GM21786 (cell line): ENCODE measurements at regions not wholly inside any gene's neighbourhood (a gene's known extent, or its start where the extent isn't known, plus 50 kb on each side); places are given as distances from the start of the nearest gene placed in this dataset.
A peak's percentile ranks its signal among the peaks of the same experiment; 100 is the strongest.
"Not testable (repeated sequence)": the region's sequence is repeated elsewhere in the genome, so short reads cannot be mapped to it uniquely, and the experiment has no call there.

Experiments used
- ATAC-seq: cut with Tn5 transposase; IDR thresholded peaks from one replicate; pipeline ENCODE4 v1.9.1; 2021; ENCODE audit not compliant: unreplicated experiment

DNA sequence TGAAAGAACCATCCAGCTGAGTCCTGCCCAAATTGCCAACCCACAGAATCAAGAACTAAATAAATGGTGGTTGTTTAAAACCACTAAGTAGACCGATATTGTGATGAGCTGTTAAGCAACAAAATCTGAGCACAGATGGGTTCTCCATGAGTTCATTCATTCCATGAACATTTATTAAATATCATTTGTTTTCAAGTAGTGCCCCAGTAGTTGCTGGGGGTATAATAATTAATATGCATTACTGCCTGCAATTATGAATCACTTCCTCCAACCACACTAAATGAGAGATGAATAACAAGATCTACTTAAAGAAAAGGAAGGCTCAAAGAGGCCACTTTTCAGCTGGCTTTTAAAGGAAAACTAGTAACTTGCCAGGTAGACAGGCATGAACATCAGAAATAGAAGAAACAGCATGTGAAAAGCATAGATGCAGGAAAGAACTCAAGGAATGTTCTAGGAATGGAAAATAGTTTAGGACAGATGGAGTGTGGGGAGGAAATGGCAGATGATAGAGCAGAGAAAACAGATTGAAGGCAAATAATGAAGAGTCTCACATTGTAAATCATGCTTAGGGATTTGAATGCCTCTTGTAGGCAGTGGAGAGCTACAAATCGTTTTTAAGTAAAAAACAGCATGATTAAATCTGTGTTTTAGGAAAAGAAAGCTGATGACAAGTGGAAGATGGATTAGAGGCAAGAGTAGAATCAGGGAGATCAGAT is 641.7 kb upstream of the DIPK2B start:
- no peak for ATAC-seq

DNA sequence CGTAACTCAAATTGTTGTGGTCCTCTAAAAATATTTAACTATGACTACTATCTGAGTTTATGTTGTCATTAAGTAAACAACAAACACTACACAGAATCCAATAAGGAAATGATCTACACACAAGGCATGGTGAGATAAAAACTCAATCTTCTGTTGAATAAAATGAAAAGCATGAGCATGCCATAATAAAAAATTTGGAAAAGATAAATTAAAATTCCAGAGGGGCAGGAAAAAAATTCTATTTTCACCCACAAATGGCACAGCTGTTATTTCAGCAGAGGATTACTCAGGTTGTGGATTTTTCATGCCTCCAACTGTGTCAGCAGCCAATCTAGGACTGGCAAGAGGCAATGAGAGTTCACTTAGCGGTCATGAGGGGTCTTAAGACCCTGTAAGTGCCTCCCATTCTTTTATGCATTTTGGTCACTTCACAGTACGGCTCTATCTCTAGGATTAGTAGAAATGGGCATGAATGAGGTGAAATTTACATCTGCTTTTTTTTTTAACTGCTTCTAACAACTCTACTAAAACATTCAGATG is 639.8 kb upstream of the DIPK2B start:
- no peak for ATAC-seq

- ATAC-seq: no peak
These were observed 629.7 kb upstream of the DIPK2B start for GRCh38 chrX:45830343-45830742.

- ATAC-seq: no peak
These were observed 623.8 kb upstream of the DIPK2B start for GRCh38 chrX:45824471-45824870.

GRCh38 chrX:45823536-45823935 is 622.9 kb upstream of the DIPK2B start:
- ATAC-seq: no peak

- ATAC-seq: no peak
These were observed 621.4 kb upstream of the DIPK2B start for GRCh38 chrX:45822124-45822523.

GRCh38 chrX:45818913-45819312 is 618.2 kb upstream of the DIPK2B start:
- no peak for ATAC-seq

DNA sequence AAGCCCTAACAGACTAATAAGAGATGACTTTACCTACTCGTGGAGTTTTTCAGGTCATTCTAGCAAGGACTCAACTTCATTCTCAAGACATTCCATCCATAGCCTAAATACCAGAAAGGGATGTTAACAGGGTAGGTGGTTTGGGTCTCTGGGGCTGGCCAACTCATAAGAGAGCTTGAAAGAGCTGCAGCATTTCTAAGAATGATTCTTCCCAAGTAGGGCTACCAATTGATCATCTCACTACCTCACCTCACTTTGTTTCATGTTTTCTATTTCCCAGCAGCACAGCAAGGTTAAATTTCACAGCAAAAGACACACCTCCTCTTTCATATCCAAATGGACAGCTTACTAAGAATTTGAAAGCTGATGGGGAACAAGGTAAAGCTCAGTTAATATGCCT is 614.8 kb upstream of the DIPK2B start:
- ATAC-seq: no peak

DNA sequence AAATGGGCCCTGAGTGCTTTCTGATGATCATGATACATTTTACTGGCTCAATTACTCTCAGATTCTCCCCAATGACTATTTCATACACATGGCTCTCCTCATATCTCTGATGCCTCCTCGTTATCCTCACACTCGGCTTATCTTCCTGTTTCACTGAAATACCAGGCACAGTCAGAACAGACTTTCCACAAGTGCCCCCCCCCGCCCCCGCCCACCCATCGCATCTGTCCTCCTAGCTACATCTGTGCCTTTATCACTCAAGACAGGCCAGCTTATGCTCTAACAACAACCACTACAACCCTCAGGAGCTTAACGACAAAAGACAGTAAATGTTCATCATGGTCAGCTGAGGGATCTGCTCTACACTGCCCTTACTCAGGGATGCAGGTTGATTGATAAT is 610.6 kb upstream of the DIPK2B start:
- no peak for ATAC-seq

- ATAC-seq: no peak
These were observed 607.1 kb upstream of the DIPK2B start for GRCh38 chrX:45807572-45808425.

GRCh38 chrX:45806410-45807121 is 605.9 kb upstream of the DIPK2B start:
- peak; percentile 65 for ATAC-seq

DNA sequence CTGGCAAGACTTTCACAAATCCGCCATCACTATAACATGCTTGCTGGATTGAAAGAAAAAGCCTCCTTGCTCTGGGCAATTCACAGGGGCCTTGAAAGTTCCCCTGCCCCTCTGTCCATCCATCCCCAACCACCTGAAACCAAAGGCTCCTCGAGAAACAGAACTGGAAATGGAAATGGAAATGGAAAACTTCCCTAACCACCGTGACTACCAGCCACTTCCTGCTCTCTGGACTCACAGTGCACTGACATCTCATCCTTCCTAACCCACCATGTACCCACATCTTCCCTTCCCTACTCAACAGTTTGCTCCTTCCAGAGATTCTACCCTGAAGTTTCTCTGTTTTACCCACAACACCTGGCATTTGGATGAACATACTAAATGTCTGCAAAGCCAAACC is 603.6 kb upstream of the DIPK2B start:
- ATAC-seq: no peak

GRCh38 chrX:45803383-45803921 is 602.8 kb upstream of the DIPK2B start:
- ATAC-seq: no peak

DNA sequence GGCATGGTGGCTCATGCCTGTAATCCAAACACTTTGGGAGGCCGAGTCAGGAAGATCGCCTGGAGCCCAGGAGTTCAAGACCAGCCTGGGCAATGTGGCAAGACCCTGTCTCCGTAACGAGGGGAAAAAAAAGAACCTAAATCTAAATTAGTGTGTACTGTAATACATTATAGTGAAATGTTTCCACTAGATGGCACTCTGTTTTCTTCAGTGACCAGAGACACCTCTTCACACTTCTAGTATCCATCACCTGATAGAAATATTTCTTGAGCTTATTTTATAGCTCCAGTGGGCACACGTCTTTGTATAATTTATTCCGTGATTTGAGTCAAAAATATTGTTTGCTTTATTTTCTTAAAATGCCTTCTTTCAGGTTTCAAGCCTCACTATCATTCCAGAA is 600.9 kb upstream of the DIPK2B start:
- ATAC-seq: no peak

DNA sequence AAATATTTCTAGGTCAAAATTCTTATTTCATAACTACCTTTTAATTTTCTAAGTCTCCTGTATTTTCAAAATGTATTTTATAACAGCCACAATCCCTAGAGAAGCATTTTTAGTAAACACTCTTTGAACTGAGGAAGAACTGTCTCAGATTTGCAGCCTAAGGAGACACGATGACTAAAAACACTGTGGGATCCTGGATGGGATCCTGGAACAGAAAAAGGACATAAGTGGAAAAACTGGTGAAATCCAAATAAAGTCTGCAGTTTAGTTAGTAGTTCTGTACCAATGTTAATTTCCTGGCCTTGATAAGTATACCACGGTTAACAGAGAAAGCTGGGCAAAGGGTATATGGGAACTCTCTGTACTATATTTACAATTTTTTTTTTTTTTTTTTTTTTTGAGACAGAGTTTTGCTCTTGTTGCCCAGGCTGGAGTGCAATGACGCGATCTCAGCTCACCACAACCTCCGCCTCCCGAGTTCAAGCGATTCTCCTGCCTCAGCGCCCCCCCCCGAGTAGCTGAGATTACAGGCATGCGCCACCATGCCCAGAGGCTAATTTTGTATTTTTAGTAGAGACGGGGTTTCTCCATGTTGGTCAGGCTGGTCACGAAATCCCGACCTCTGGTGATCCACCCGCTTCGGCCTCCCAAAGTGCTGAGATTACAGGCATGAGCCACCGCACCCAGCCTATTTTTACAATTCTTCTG is 600.2 kb upstream of the DIPK2B start:
- ATAC-seq: not testable (repeated sequence)

GRCh38 chrX:45799576-45799975 is 598.9 kb upstream of the DIPK2B start:
- ATAC-seq: no peak

DNA sequence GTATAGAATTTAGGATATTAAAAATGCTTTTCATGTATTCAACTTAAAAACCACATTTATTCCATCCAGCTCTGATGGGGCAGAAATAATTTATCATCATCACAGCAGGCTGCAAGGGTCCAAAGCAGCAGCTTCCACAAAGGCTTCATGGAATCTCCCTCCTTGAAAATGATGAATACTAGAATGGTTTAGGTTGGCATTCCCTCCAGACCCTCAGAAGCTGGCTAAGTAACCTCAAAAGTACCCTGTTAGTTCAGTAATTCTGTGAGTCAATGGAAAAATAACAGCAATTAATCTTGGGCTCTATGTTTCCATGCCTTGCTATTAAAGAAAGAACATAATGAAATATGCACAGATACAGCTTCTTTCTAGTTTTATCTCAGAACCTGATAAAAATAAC is 594.9 kb upstream of the DIPK2B start:
- ATAC-seq: no peak

DNA sequence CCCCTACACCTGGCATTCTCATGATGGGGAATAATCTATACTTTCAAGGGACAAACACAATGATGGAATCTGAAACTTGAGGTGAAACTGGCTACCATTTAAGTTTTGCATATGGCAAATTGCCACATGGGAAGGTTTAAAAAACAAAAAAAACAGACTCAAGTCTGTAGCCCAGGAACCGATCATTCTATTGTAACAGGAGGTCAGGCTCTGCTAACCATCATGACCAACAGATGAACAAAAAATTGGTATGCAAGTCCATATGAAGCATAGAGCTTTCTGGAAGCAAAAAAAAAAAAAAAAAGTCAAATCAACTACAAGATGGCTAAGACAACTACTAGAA is 594.3 kb upstream of the DIPK2B start:
- ATAC-seq: no peak

- no peak for ATAC-seq
These were observed 593.8 kb upstream of the DIPK2B start for GRCh38 chrX:45794323-45794994.

DNA sequence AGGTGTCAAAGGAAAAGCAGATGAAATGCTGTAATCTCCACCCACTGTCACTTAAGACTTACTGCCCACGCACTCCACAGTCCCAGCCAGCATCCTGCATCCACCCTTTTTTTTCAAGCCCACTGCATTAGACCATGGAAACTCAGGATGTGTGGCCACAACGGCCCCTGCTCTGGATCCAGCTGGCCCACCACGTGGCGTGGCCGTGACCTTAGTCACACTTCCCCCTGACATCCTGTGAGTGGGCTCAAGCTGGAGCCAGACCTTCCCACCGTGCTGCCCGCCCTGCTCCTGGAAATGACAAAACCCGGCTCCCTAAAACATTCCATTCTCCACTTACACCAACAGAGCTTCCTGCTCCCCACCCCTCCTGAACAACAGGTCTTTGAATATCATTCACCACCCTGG is 588.3 kb upstream of the DIPK2B start:
- ATAC-seq: no peak
